ENCODE measurements at regions not wholly inside any gene's neighbourhood (a gene's known extent, or its start where the extent isn't known, plus 50 kb on each side); places are given as distances from the start of the nearest gene placed in this dataset.

GRCh38 chr14:49297102-49297501 lies 289.1 kb downstream of the RPS29 start:
- no peak overlapping the region for H3K4me2 ChIP-seq
- H3K9ac ChIP-seq, result no peak overlapping the region
- ChIA-PET POLR2A (no interaction called here), CTCF (no interaction called here)
- no peaks in the 10 kb centered on the region for H3K4me1 ChIP-seq (ENCODE audit: control insufficient read depth in 1 of 2, insufficient read depth in 2 of 2, low read depth in 1 of 2, low read length in 1 of 2)
- no peaks in the 10 kb centered on the region for H3K27me3 ChIP-seq (ENCODE audit: insufficient read depth)
- no peak overlapping the region for H3K4me3 ChIP-seq (ENCODE audit: low read depth in 2 of 2, low read length in 1 of 2)
- no peaks in the 10 kb centered on the region for H3K9me3 ChIP-seq
- H4K20me1 ChIP-seq (ENCODE audit: insufficient read depth), result no peaks in the 10 kb centered on the region
- 0% methylated on average over 1 of the region's 3 CpGs for WGBS (ENCODE audit: low lambda C conversion rate)
- no peak overlapping the region for H3K27ac ChIP-seq (ENCODE audit: low read depth in 2 of 2, low read length in 1 of 2)
- H3F3A ChIP-seq (replicated peaks; ENCODE audit: insufficient read depth), result no peaks in the 10 kb centered on the region
- H3K36me3 ChIP-seq (replicated peaks in 1 of 2; ENCODE audit: control insufficient read depth in 1 of 2, insufficient read depth in 2 of 2, low read length in 1 of 2), result no peaks in the 10 kb centered on the region
- DNase-seq, result no peak
- TF ChIP-seq RAD21 (IDR thresholded peaks at IDR 0.05; ENCODE audit: low read length) (no peak), GATA2 (CRISPR knock-in tag; IDR thresholded peaks at IDR 0.05) (no peak), TCF12 (IDR thresholded peaks at IDR 0.05) (no peak), FOSL2 (IDR thresholded peaks at IDR 0.05; ENCODE audit: borderline replicate concordance, low read depth) (no peak), SIN3A (IDR thresholded peaks at IDR 0.05; ENCODE audit: borderline replicate concordance, low read depth, low read length) (no peak), RXRA (IDR thresholded peaks at IDR 0.05; ENCODE audit: borderline replicate concordance, low read depth) (no peak), FOXM1 (IDR thresholded peaks at IDR 0.05; ENCODE audit: low read depth) (no peak), NFIC (IDR thresholded peaks at IDR 0.05; ENCODE audit: borderline replicate concordance) (no peak), ELF1 (IDR thresholded peaks at IDR 0.05) (no peak), FOXJ3 (CRISPR knock-in tag; IDR thresholded peaks at IDR 0.05) (no peak), JUND (IDR thresholded peaks at IDR 0.05) (no peak), EP300 (IDR thresholded peaks at IDR 0.05; ENCODE audit: borderline replicate concordance in 1 of 2, low read depth in 1 of 2, low read length in 1 of 2) (no peak)
- H3K9me2 ChIP-seq, result no peaks in the 10 kb centered on the region
- H3K79me2 ChIP-seq (ENCODE audit: insufficient read depth), result no peaks in the 10 kb centered on the region
- H2AFZ ChIP-seq (ENCODE audit: low read depth), result no peak overlapping the region

- no peak overlapping the region for H2AFZ ChIP-seq (ENCODE audit: low read depth)
- no peaks in the 10 kb centered on the region for H3K9me3 ChIP-seq
- DNase-seq, result no peak
- no peaks in the 10 kb centered on the region for H3F3A ChIP-seq (replicated peaks; ENCODE audit: insufficient read depth)
- 18% methylated on average over 5 of the region's 5 CpGs for WGBS (ENCODE audit: low lambda C conversion rate)
- H3K36me3 ChIP-seq (replicated peaks in 1 of 2; ENCODE audit: control insufficient read depth in 1 of 2, insufficient read depth in 2 of 2, low read length in 1 of 2), result no peaks in the 10 kb centered on the region
- POLR2A ChIA-PET, result no interaction called here
- no peak overlapping the region for H3K27ac ChIP-seq (ENCODE audit: low read depth in 2 of 2, low read length in 1 of 2)
- no peaks in the 10 kb centered on the region for H3K4me1 ChIP-seq (ENCODE audit: control insufficient read depth in 1 of 2, insufficient read depth in 2 of 2, low read depth in 1 of 2, low read length in 1 of 2)
- no peak overlapping the region for H3K9ac ChIP-seq
- no peak overlapping the region for H3K4me3 ChIP-seq (ENCODE audit: low read depth in 2 of 2, low read length in 1 of 2)
- H3K4me2 ChIP-seq, result no peak overlapping the region
- no peaks in the 10 kb centered on the region for H4K20me1 ChIP-seq (ENCODE audit: insufficient read depth)
- H3K79me2 ChIP-seq (ENCODE audit: insufficient read depth), result no peaks in the 10 kb centered on the region
- CTCF ChIA-PET, result no interaction called here
- no peaks in the 10 kb centered on the region for H3K27me3 ChIP-seq (ENCODE audit: insufficient read depth)
- H3K9me2 ChIP-seq, result no peaks in the 10 kb centered on the region
- no peak for TF ChIP-seq REST (IDR thresholded peaks at IDR 0.05; ENCODE audit: low read depth, low read length)
- no peak for TF ChIP-seq EZH2phosphoT487 (IDR thresholded peaks at IDR 0.05; ENCODE audit: borderline replicate concordance, low read depth)
- no peak for TF ChIP-seq FOXM1 (IDR thresholded peaks at IDR 0.05; ENCODE audit: low read depth)
- TF ChIP-seq ZBTB33 (IDR thresholded peaks at IDR 0.05; ENCODE audit: borderline replicate concordance, low read depth), result no peak
- TF ChIP-seq TAF1 (IDR thresholded peaks at IDR 0.05; ENCODE audit: borderline replicate concordance, low read depth, low read length), result no peak
- TF ChIP-seq GATA2 (CRISPR knock-in tag; IDR thresholded peaks at IDR 0.05), result no peak
- TF ChIP-seq EP300 (IDR thresholded peaks at IDR 0.05; ENCODE audit: borderline replicate concordance in 1 of 2, low read depth in 1 of 2, low read length in 1 of 2), result no peak
- TF ChIP-seq IRF3 (IDR thresholded peaks at IDR 0.05; ENCODE audit: low read depth, low read length), result no peak
- TF ChIP-seq MXI1 (IDR thresholded peaks at IDR 0.05; ENCODE audit: low read depth, low read length), result no peak
- TF ChIP-seq RAD21 (IDR thresholded peaks at IDR 0.05; ENCODE audit: low read length), result no peak
- no peak for TF ChIP-seq SMC3 (IDR thresholded peaks at IDR 0.05; ENCODE audit: low read depth, low read length)
- TF ChIP-seq USF1 (IDR thresholded peaks at IDR 0.05; ENCODE audit: borderline replicate concordance, low read depth), result no peak
- no peak for TF ChIP-seq FOXJ3 (CRISPR knock-in tag; IDR thresholded peaks at IDR 0.05)
- TF ChIP-seq RXRA (IDR thresholded peaks at IDR 0.05; ENCODE audit: borderline replicate concordance, low read depth), result no peak
Measured at GRCh38 chr14:49294621-49295148, 291.5 kb downstream of the RPS29 start.

Measured in SK-N-SH (cell line).